Neural crest cell (in vitro differentiated cells): ENCODE measurements at regions not wholly inside any gene's neighbourhood (a gene's known extent, or its start where the extent isn't known, plus 50 kb on each side); places are given as distances from the start of the nearest gene placed in this dataset.

ENCODE experiments used
- DNase-seq: peaks from one replicate; pipeline ENCODE4 v3.0.0; 2021; ENCODE audit warnings: low read depth, mixed read lengths, low spot score
- H3K27ac Mint-ChIP-seq: one replicate; pipeline ENCODE4 v1.8.0; 2021; ENCODE audit warnings: mild to moderate bottlenecking, mixed read lengths; ENCODE audit not compliant: unreplicated experiment
- H3K27me3 Mint-ChIP-seq: 2 replicates; pipeline ENCODE4 v1.8.0; 2021; ENCODE audit warnings: low read depth, mild to moderate bottlenecking, mixed read lengths
- H3K36me3 Mint-ChIP-seq: 2 replicates; pipeline ENCODE4 v1.8.0; 2021; ENCODE audit warnings: low read depth, mild to moderate bottlenecking, mixed read lengths
- H3K4me1 Mint-ChIP-seq: 2 replicates; pipeline ENCODE4 v1.8.0; 2021; ENCODE audit warnings: mixed read lengths
- H3K4me3 Mint-ChIP-seq: one replicate; pipeline ENCODE4 v1.8.0; 2021; ENCODE audit warnings: mild to moderate bottlenecking, mixed read lengths
- H3K9me3 Mint-ChIP-seq: 2 replicates; pipeline ENCODE4 v1.8.0; 2021; ENCODE audit warnings: mixed read lengths
- TF ChIP-seq, protein P1 (sequence below): fragments of 200-600 bp; sonication (generic); conservative IDR thresholded peaks from 2 replicates; pipeline ENCODE4 v1.5.0; 2021; ENCODE audit warnings: antibody characterized with exemption, mild to moderate bottlenecking

DNA sequence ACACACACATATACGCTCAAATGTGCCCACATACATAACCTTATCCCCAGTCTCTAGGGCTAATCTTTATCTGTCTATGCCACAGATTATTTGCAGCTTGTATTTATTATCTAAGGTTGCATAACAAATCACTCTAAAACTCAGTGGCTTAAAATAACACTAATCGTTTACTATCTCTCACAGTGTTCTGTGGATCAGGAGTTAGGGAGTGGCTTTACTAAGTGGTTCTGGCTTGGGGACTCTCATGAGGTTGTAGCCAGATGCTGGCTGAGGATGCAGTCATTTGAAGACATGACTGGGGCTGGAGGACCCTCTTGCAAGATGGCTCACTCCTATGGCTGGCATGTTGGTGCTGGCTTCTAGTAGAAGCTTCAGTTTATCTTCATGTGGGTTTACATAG is 68.5 kb upstream of the LNX1 start:
- Mint-ChIP-seq H3K27ac (no peak overlapping the region), H3K27me3 (peaks cover 4% of the 10 kb centered on the region), H3K4me3 (no peak overlapping the region), H3K36me3 (no peaks in the 10 kb centered on the region), H3K4me1 (no peaks in the 10 kb centered on the region), H3K9me3 (no peaks in the 10 kb centered on the region)
- TF ChIP-seq, protein P1, sequence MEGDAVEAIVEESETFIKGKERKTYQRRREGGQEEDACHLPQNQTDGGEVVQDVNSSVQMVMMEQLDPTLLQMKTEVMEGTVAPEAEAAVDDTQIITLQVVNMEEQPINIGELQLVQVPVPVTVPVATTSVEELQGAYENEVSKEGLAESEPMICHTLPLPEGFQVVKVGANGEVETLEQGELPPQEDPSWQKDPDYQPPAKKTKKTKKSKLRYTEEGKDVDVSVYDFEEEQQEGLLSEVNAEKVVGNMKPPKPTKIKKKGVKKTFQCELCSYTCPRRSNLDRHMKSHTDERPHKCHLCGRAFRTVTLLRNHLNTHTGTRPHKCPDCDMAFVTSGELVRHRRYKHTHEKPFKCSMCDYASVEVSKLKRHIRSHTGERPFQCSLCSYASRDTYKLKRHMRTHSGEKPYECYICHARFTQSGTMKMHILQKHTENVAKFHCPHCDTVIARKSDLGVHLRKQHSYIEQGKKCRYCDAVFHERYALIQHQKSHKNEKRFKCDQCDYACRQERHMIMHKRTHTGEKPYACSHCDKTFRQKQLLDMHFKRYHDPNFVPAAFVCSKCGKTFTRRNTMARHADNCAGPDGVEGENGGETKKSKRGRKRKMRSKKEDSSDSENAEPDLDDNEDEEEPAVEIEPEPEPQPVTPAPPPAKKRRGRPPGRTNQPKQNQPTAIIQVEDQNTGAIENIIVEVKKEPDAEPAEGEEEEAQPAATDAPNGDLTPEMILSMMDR: no peak
- no peak for DNase-seq

DNA sequence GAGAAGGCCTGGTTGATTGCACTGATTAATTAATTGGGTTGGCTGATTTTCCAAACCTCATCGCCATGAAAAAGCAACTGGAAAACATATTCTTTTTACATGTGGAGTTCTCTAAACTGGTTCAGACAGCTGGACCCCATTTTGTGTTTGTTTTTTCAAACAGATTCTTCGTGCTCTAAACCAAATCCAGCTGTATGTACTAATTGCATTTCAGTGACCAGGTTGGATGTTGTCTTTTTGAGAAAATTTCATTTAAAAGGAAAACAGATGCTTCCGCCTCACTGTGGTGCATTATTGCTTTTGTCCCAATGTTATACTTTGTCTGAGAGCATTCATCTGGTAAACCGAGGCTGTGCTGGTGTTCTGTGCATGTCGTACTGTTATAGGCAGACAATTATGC is 67.8 kb upstream of the LNX1 start:
- Mint-ChIP-seq H3K27me3 (peaks cover 4% of the 10 kb centered on the region), H3K9me3 (no peaks in the 10 kb centered on the region), H3K4me3 (no peak overlapping the region), H3K4me1 (no peaks in the 10 kb centered on the region), H3K27ac (no peak overlapping the region), H3K36me3 (no peaks in the 10 kb centered on the region)
- TF ChIP-seq, protein P1: no peak
- DNase-seq: no peak

DNA sequence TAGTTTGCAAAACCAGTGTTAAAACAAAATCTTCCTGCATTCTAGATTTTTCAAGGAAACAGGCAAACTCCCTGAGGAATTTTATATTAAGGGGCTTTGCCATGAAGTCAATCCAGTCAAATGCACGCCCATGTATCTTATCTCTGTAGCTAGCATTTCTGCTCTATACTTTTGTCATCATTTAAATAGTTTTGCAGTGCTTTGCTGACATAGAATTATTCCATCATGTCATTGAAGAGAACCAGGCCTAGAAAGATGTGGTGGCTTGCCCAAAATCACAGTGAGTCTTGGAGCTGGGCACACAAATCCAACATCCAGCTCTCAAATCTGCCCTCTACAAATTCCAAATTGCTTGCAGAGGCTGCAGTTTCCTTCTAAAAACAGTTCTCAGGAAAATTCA is 66.7 kb upstream of the LNX1 start:
- H3K4me1 Mint-ChIP-seq: peaks cover 7% of the 10 kb centered on the region
- H3K27me3 Mint-ChIP-seq: peaks cover 4% of the 10 kb centered on the region
- no peak overlapping the region for H3K4me3 Mint-ChIP-seq
- H3K27ac Mint-ChIP-seq: no peak overlapping the region
- DNase-seq: no peak
- TF ChIP-seq, protein P1: no peak
- H3K9me3 Mint-ChIP-seq: no peaks in the 10 kb centered on the region
- no peaks in the 10 kb centered on the region for H3K36me3 Mint-ChIP-seq

DNA sequence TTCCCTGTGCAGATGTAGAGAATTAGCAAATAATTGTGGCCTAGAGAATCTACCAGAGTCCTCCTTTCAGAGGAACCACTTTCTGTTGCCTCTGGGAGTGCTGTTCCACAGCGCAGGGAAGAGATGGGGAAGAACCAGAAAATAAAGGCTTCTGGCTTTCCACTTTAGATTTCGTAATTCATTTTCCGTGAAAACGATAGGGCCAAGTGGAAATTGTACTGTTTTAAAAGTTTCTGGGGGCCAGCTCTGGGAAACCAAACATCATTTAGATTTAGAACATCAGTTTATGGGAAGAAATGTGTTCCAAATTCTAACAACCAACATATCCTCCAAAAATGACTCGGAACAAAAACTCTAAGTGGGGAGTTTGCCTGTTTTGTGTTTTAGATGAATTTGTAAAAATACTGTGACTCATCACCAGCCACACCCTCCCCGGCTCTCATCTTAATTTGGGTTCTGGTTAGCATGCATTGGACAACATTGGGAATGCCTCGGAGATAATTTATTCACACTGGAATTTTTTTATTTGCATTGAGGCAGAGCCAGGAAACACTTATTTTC is 65.2 kb upstream of the LNX1 start:
- H3K36me3 Mint-ChIP-seq: no peaks in the 10 kb centered on the region
- H3K4me1 Mint-ChIP-seq: peaks cover 7% of the 10 kb centered on the region
- H3K4me3 Mint-ChIP-seq: no peak overlapping the region
- H3K27ac Mint-ChIP-seq: no peak overlapping the region
- H3K27me3 Mint-ChIP-seq: peaks cover 7% of the 10 kb centered on the region
- no peak for DNase-seq
- TF ChIP-seq, protein P1: no peak
- H3K9me3 Mint-ChIP-seq: no peaks in the 10 kb centered on the region

DNA sequence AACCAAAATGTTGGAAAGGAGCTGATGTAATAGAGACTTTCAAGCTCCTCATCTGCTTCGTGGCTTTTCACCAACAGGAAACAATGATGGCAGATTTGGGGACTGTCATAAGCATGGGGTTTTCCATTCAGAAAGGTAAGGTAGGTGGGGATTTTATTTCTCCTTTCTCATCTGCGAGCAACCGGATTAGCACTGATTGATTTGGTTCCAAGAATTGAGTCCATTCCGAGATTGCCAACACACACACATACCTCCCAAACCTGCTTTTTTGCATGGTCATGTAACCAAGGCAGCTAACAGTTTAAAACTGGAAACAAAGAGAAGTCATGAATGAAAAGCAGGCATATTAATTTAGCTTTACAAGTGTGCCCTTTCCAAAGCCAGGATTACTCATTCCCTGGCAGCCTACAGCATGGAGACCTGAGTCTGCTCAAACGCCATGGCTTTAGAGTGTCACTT is 63.0 kb upstream of the LNX1 start:
- DNase-seq: no peak
- no peak overlapping the region for H3K27ac Mint-ChIP-seq
- H3K27me3 Mint-ChIP-seq: peaks cover 7% of the 10 kb centered on the region
- H3K36me3 Mint-ChIP-seq: no peaks in the 10 kb centered on the region
- TF ChIP-seq, protein P1: no peak
- no peaks in the 10 kb centered on the region for H3K9me3 Mint-ChIP-seq
- H3K4me3 Mint-ChIP-seq: no peak overlapping the region
- H3K4me1 Mint-ChIP-seq: peaks cover 7% of the 10 kb centered on the region
